ENCODE measurements at regions not wholly inside any gene's neighbourhood (a gene's known extent, or its start where the extent isn't known, plus 50 kb on each side); places are given as distances from the start of the nearest gene placed in this dataset.

GRCh38 chr18:64936671-64937070 lies 787.8 kb upstream of the LINC00305 start:
- Histone ChIP-seq H3K4me1 (ENCODE audit: control insufficient read depth in 2 of 2, insufficient read depth in 2 of 2, low read length in 1 of 2) (no peaks in the 10 kb centered on the region), H3K4me3 (ENCODE audit: low read depth in 1 of 2, low read length in 2 of 2) (no peak overlapping the region), H3K36me3 (ENCODE audit: control insufficient read depth in 2 of 2, insufficient read depth in 2 of 2, low read length in 1 of 2) (no peaks in the 10 kb centered on the region), H3K27ac (ENCODE audit: low read depth in 2 of 2, low read length in 1 of 2) (no peak overlapping the region), H3K9me3 (ENCODE audit: control insufficient read depth in 2 of 2, insufficient read depth in 1 of 2, low read depth in 1 of 2, low read length in 1 of 2) (peaks cover 0 to 3% of the 10 kb centered on the region in 2 donors), H3K27me3 (ENCODE audit: control insufficient read depth in 1 of 2, insufficient read depth in 2 of 2, low read length in 2 of 2) (no peaks in the 10 kb centered on the region)
- WGBS, 2 donors: 74 to 80% methylated on average over 1 of the region's 1 CpG

GRCh38 chr18:64929036-64929435 lies 780.1 kb upstream of the LINC00305 start:
- Histone ChIP-seq H3K27me3 (ENCODE audit: control insufficient read depth in 1 of 2, insufficient read depth in 2 of 2, low read length in 2 of 2) (no peaks in the 10 kb centered on the region), H3K36me3 (ENCODE audit: control insufficient read depth in 2 of 2, insufficient read depth in 2 of 2, low read length in 1 of 2) (no peaks in the 10 kb centered on the region), H3K4me3 (ENCODE audit: low read depth in 1 of 2, low read length in 2 of 2) (no peak overlapping the region), H3K27ac (ENCODE audit: low read depth in 2 of 2, low read length in 1 of 2) (no peak overlapping the region), H3K4me1 (ENCODE audit: control insufficient read depth in 2 of 2, insufficient read depth in 2 of 2, low read length in 1 of 2) (no peaks in the 10 kb centered on the region), H3K9me3 (ENCODE audit: control insufficient read depth in 2 of 2, insufficient read depth in 1 of 2, low read depth in 1 of 2, low read length in 1 of 2) (peaks cover 0 to 3% of the 10 kb centered on the region in 2 donors)
- 68 to 70% methylated on average over 5 of the region's 5 CpGs for WGBS, 2 donors

- WGBS, 2 donors: 48 to 76% methylated on average over 1 of the region's 1 CpG
- Histone ChIP-seq H3K36me3 (ENCODE audit: control insufficient read depth in 2 of 2, insufficient read depth in 2 of 2, low read length in 1 of 2) (no peaks in the 10 kb centered on the region), H3K4me3 (ENCODE audit: low read depth in 1 of 2, low read length in 2 of 2) (no peak overlapping the region), H3K4me1 (ENCODE audit: control insufficient read depth in 2 of 2, insufficient read depth in 2 of 2, low read length in 1 of 2) (no peaks in the 10 kb centered on the region), H3K27ac (ENCODE audit: low read depth in 2 of 2, low read length in 1 of 2) (no peak overlapping the region), H3K9me3 (ENCODE audit: control insufficient read depth in 2 of 2, insufficient read depth in 1 of 2, low read depth in 1 of 2, low read length in 1 of 2) (no peaks in the 10 kb centered on the region), H3K27me3 (ENCODE audit: control insufficient read depth in 1 of 2, insufficient read depth in 2 of 2, low read length in 2 of 2) (no peaks in the 10 kb centered on the region)
Observed at GRCh38 chr18:64919971-64920570, 771.2 kb upstream of the LINC00305 start.

- 85 to 87% methylated on average over 3 of the region's 3 CpGs for WGBS, 2 donors
- Histone ChIP-seq H3K4me3 (ENCODE audit: low read depth in 1 of 2, low read length in 2 of 2) (no peak overlapping the region), H3K36me3 (ENCODE audit: control insufficient read depth in 2 of 2, insufficient read depth in 2 of 2, low read length in 1 of 2) (no peaks in the 10 kb centered on the region), H3K4me1 (ENCODE audit: control insufficient read depth in 2 of 2, insufficient read depth in 2 of 2, low read length in 1 of 2) (no peaks in the 10 kb centered on the region), H3K9me3 (ENCODE audit: control insufficient read depth in 2 of 2, insufficient read depth in 1 of 2, low read depth in 1 of 2, low read length in 1 of 2) (no peaks in the 10 kb centered on the region), H3K27ac (ENCODE audit: low read depth in 2 of 2, low read length in 1 of 2) (no peak overlapping the region), H3K27me3 (ENCODE audit: control insufficient read depth in 1 of 2, insufficient read depth in 2 of 2, low read length in 2 of 2) (no peaks in the 10 kb centered on the region)
Observed at GRCh38 chr18:64918851-64919250, 770.0 kb upstream of the LINC00305 start.

GRCh38 chr18:64893349-64893748 lies 744.5 kb upstream of the LINC00305 start:
- no peaks in the 10 kb centered on the region for H3K36me3 ChIP-seq (ENCODE audit: control insufficient read depth in 2 of 2, insufficient read depth in 2 of 2, low read length in 1 of 2)
- no peaks in the 10 kb centered on the region for H3K4me1 ChIP-seq (ENCODE audit: control insufficient read depth in 2 of 2, insufficient read depth in 2 of 2, low read length in 1 of 2)
- WGBS, 2 donors: 89 to 93% methylated on average over 3 of the region's 3 CpGs
- no peak overlapping the region for H3K27ac ChIP-seq (ENCODE audit: low read depth in 2 of 2, low read length in 1 of 2)
- H3K4me3 ChIP-seq (ENCODE audit: low read depth in 1 of 2, low read length in 2 of 2): no peak overlapping the region
- no peaks in the 10 kb centered on the region for H3K27me3 ChIP-seq (ENCODE audit: control insufficient read depth in 1 of 2, insufficient read depth in 2 of 2, low read length in 2 of 2)
- H3K9me3 ChIP-seq (ENCODE audit: control insufficient read depth in 2 of 2, insufficient read depth in 1 of 2, low read depth in 1 of 2, low read length in 1 of 2): peaks cover 0 to 2% of the 10 kb centered on the region in 2 donors

- no peak overlapping the region for H3K27ac ChIP-seq (ENCODE audit: low read depth in 2 of 2, low read length in 1 of 2)
- H3K4me1 ChIP-seq (ENCODE audit: control insufficient read depth in 2 of 2, insufficient read depth in 2 of 2, low read length in 1 of 2): no peaks in the 10 kb centered on the region
- WGBS, 2 donors: 82 to 85% methylated on average over 4 of the region's 4 CpGs
- H3K9me3 ChIP-seq (ENCODE audit: control insufficient read depth in 2 of 2, insufficient read depth in 1 of 2, low read depth in 1 of 2, low read length in 1 of 2): peaks cover 0 to 2% of the 10 kb centered on the region in 2 donors
- no peaks in the 10 kb centered on the region for H3K27me3 ChIP-seq (ENCODE audit: control insufficient read depth in 1 of 2, insufficient read depth in 2 of 2, low read length in 2 of 2)
- no peaks in the 10 kb centered on the region for H3K36me3 ChIP-seq (ENCODE audit: control insufficient read depth in 2 of 2, insufficient read depth in 2 of 2, low read length in 1 of 2)
- H3K4me3 ChIP-seq (ENCODE audit: low read depth in 1 of 2, low read length in 2 of 2): no peak overlapping the region
Observed at GRCh38 chr18:64888956-64889355, 740.1 kb upstream of the LINC00305 start.

- H3K4me3 ChIP-seq (ENCODE audit: low read depth in 1 of 2, low read length in 2 of 2): no peak overlapping the region
- H3K27ac ChIP-seq (ENCODE audit: low read depth in 2 of 2, low read length in 1 of 2): no peak overlapping the region
- H3K4me1 ChIP-seq (ENCODE audit: control insufficient read depth in 2 of 2, insufficient read depth in 2 of 2, low read length in 1 of 2): no peaks in the 10 kb centered on the region
- no peaks in the 10 kb centered on the region for H3K36me3 ChIP-seq (ENCODE audit: control insufficient read depth in 2 of 2, insufficient read depth in 2 of 2, low read length in 1 of 2)
- 78 to 85% methylated on average over 1 of the region's 1 CpG for WGBS, 2 donors
- H3K27me3 ChIP-seq (ENCODE audit: control insufficient read depth in 1 of 2, insufficient read depth in 2 of 2, low read length in 2 of 2): no peaks in the 10 kb centered on the region
- no peaks in the 10 kb centered on the region for H3K9me3 ChIP-seq (ENCODE audit: control insufficient read depth in 2 of 2, insufficient read depth in 1 of 2, low read depth in 1 of 2, low read length in 1 of 2)
Observed at GRCh38 chr18:64886995-64887394, 738.1 kb upstream of the LINC00305 start.

- 35 to 40% methylated on average over 3 of the region's 3 CpGs for WGBS, 2 donors
- Histone ChIP-seq H3K36me3 (ENCODE audit: control insufficient read depth in 2 of 2, insufficient read depth in 2 of 2, low read length in 1 of 2) (no peaks in the 10 kb centered on the region), H3K4me1 (ENCODE audit: control insufficient read depth in 2 of 2, insufficient read depth in 2 of 2, low read length in 1 of 2) (no peaks in the 10 kb centered on the region)
Observed at GRCh38 chr18:64882896-64883295, 734.0 kb upstream of the LINC00305 start.

GRCh38 chr18:64876833-64877232 lies 727.9 kb upstream of the LINC00305 start:
- Histone ChIP-seq H3K27me3 (ENCODE audit: control insufficient read depth in 1 of 2, insufficient read depth in 2 of 2, low read length in 2 of 2) (no peaks in the 10 kb centered on the region), H3K36me3 (ENCODE audit: control insufficient read depth in 2 of 2, insufficient read depth in 2 of 2, low read length in 1 of 2) (no peaks in the 10 kb centered on the region), H3K9me3 (ENCODE audit: control insufficient read depth in 2 of 2, insufficient read depth in 1 of 2, low read depth in 1 of 2, low read length in 1 of 2) (no peaks in the 10 kb centered on the region), H3K27ac (ENCODE audit: low read depth in 2 of 2, low read length in 1 of 2) (no peak overlapping the region), H3K4me1 (ENCODE audit: control insufficient read depth in 2 of 2, insufficient read depth in 2 of 2, low read length in 1 of 2) (no peaks in the 10 kb centered on the region), H3K4me3 (ENCODE audit: low read depth in 1 of 2, low read length in 2 of 2) (no peak overlapping the region)
- WGBS, 2 donors: 61 to 72% methylated on average over 4 of the region's 4 CpGs

More at GRCh38 chr18:64882896-64883295, 734.0 kb upstream of the LINC00305 start:
- Histone ChIP-seq H3K27me3 (ENCODE audit: control insufficient read depth in 1 of 2, insufficient read depth in 2 of 2, low read length in 2 of 2) (no peaks in the 10 kb centered on the region), H3K9me3 (ENCODE audit: control insufficient read depth in 2 of 2, insufficient read depth in 1 of 2, low read depth in 1 of 2, low read length in 1 of 2) (no peaks in the 10 kb centered on the region), H3K27ac (ENCODE audit: low read depth in 2 of 2, low read length in 1 of 2) (no peak overlapping the region), H3K4me3 (ENCODE audit: low read depth in 1 of 2, low read length in 2 of 2) (no peak overlapping the region)

- no peak overlapping the region for H3K27ac ChIP-seq (ENCODE audit: low read depth in 2 of 2, low read length in 1 of 2)
- no peaks in the 10 kb centered on the region for H3K36me3 ChIP-seq (ENCODE audit: control insufficient read depth in 2 of 2, insufficient read depth in 2 of 2, low read length in 1 of 2)
- WGBS, 2 donors: 77 to 85% methylated on average over 3 of the region's 3 CpGs
- H3K4me3 ChIP-seq (ENCODE audit: low read depth in 1 of 2, low read length in 2 of 2): no peak overlapping the region
- H3K9me3 ChIP-seq (ENCODE audit: control insufficient read depth in 2 of 2, insufficient read depth in 1 of 2, low read depth in 1 of 2, low read length in 1 of 2): no peaks in the 10 kb centered on the region
- H3K27me3 ChIP-seq (ENCODE audit: control insufficient read depth in 1 of 2, insufficient read depth in 2 of 2, low read length in 2 of 2): no peaks in the 10 kb centered on the region
- no peaks in the 10 kb centered on the region for H3K4me1 ChIP-seq (ENCODE audit: control insufficient read depth in 2 of 2, insufficient read depth in 2 of 2, low read length in 1 of 2)
Observed at GRCh38 chr18:64872710-64873458, 724.0 kb upstream of the LINC00305 start.

All from esophagus (tissue), 2 donors.